Fibroblast of skin of back (primary cell): ENCODE measurements at regions not wholly inside any gene's neighbourhood (a gene's known extent, or its start where the extent isn't known, plus 50 kb on each side); places are given as distances from the start of the nearest gene placed in this dataset.

Experiments used
- DNase-seq: peaks from one replicate; pipeline ENCODE4 v3.0.0-alpha.2; 2013

GRCh38 chr6:159099276-159099675 lies 54.5 kb upstream of the TAGAP start:
- no peak for DNase-seq

- DNase-seq = no peak
These were observed 53.9 kb upstream of the TAGAP start for GRCh38 chr6:159098636-159099106.

GRCh38 chr6:159097256-159097655 lies 52.5 kb upstream of the TAGAP start:
- no peak for DNase-seq

GRCh38 chr6:159095616-159096015 lies 50.8 kb upstream of the TAGAP start:
- peak; percentile 25 for DNase-seq

GRCh38 chr6:159094444-159095252 lies 49.9 kb upstream of the TAGAP start:
- DNase-seq = no peak
